K562 (cell line): ENCODE measurements at regions not wholly inside any gene's neighbourhood (a gene's known extent, or its start where the extent isn't known, plus 50 kb on each side); places are given as distances from the start of the nearest gene placed in this dataset.

ENCODE experiments used
- ELF2 ChIP-seq: fragments of 250-450 bp; sonication (Bioruptor Pico); IDR thresholded peaks from 2 replicates; pipeline ENCODE4 v1.5.0; 2021; ENCODE audit warnings: mild to moderate bottlenecking
- SETDB1 ChIP-seq: IDR thresholded peaks from one replicate; pipeline ENCODE4 v1.6.1; 2012; ENCODE audit warnings: low read length, control low read depth, inconsistent platforms
- TFAM ChIP-seq: fragments of 250-450 bp; sonication (Bioruptor Pico); conservative IDR thresholded peaks from 2 replicates; pipeline ENCODE4 v1.5.0; 2021; ENCODE audit warnings: mild to moderate bottlenecking, moderate library complexity
- ZNF165 ChIP-seq: fragments of 250-450 bp; sonication (Bioruptor Pico); IDR thresholded peaks from 2 replicates; pipeline ENCODE4 v1.4.0; 2020; ENCODE audit warnings: borderline replicate concordance
- TF ChIP-seq, protein P1 (sequence below): fragments of 450-650 bp; IDR thresholded peaks from 2 replicates; pipeline ENCODE4 v1.6.1; 2016; ENCODE audit warnings: mild to moderate bottlenecking, moderate library complexity
- TF ChIP-seq, protein P2 (sequence below), 3 experiments: fragments of 200-800 bp in 1 of 3; sonication (Bioruptor generic) in 1 of 3; sonication (generic) in 1 of 3; formaldehyde crosslinking in 1 of 3; IDR thresholded peaks; 2 replicates each; pipeline versions ENCODE4 v1.6.1 to v1.8.0; 2016 to 2022; ENCODE audit warnings: mild to moderate bottlenecking in 2 of 3, missing compliant biosample characterization in 2 of 3, missing genetic modification characterization in 2 of 3, missing genetic modification reagents in 1 of 3
- TF ChIP-seq, protein P3 (sequence below): fragments of 250-450 bp; sonication (Bioruptor Pico); IDR thresholded peaks from 2 replicates; pipeline ENCODE4 v1.5.0; 2021; ENCODE audit warnings: mild to moderate bottlenecking, borderline replicate concordance

DNA sequence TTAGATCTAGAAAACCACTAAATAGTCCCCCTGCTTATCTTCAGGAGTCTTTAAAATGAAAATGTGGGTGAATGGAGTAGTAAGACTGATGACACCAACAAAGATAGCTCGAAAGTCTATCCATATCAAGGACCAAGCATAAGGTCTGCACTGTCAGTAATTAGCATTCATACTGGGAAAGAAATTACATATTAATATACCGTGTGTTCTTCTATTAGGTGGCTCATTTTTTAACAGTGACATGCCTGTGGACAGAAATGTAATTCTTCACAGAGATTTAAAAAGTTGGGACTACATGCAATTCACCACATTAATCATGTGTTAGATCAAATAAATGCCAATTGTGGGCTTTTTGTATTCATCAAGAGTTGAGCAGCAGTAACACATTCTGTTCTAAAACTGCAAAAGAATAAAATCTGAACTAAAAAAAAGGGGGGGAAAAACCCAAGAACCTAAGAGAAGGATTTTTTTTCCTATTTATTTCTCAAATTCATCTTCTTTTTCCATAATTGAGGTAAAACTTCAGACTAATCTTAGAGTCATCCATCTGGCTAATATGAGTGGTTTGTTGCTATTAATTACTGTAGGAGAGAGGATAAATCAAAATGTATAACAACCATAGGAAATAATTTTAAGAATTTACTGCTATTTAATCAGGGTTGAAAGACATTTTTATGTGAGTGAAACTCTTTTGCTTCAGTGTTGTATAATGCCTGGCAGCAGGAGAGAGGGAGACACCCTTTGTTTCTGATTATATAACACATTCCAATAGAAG, 386.7 kb upstream of the IGFBP7 start (continued):
- TF ChIP-seq, protein P1, sequence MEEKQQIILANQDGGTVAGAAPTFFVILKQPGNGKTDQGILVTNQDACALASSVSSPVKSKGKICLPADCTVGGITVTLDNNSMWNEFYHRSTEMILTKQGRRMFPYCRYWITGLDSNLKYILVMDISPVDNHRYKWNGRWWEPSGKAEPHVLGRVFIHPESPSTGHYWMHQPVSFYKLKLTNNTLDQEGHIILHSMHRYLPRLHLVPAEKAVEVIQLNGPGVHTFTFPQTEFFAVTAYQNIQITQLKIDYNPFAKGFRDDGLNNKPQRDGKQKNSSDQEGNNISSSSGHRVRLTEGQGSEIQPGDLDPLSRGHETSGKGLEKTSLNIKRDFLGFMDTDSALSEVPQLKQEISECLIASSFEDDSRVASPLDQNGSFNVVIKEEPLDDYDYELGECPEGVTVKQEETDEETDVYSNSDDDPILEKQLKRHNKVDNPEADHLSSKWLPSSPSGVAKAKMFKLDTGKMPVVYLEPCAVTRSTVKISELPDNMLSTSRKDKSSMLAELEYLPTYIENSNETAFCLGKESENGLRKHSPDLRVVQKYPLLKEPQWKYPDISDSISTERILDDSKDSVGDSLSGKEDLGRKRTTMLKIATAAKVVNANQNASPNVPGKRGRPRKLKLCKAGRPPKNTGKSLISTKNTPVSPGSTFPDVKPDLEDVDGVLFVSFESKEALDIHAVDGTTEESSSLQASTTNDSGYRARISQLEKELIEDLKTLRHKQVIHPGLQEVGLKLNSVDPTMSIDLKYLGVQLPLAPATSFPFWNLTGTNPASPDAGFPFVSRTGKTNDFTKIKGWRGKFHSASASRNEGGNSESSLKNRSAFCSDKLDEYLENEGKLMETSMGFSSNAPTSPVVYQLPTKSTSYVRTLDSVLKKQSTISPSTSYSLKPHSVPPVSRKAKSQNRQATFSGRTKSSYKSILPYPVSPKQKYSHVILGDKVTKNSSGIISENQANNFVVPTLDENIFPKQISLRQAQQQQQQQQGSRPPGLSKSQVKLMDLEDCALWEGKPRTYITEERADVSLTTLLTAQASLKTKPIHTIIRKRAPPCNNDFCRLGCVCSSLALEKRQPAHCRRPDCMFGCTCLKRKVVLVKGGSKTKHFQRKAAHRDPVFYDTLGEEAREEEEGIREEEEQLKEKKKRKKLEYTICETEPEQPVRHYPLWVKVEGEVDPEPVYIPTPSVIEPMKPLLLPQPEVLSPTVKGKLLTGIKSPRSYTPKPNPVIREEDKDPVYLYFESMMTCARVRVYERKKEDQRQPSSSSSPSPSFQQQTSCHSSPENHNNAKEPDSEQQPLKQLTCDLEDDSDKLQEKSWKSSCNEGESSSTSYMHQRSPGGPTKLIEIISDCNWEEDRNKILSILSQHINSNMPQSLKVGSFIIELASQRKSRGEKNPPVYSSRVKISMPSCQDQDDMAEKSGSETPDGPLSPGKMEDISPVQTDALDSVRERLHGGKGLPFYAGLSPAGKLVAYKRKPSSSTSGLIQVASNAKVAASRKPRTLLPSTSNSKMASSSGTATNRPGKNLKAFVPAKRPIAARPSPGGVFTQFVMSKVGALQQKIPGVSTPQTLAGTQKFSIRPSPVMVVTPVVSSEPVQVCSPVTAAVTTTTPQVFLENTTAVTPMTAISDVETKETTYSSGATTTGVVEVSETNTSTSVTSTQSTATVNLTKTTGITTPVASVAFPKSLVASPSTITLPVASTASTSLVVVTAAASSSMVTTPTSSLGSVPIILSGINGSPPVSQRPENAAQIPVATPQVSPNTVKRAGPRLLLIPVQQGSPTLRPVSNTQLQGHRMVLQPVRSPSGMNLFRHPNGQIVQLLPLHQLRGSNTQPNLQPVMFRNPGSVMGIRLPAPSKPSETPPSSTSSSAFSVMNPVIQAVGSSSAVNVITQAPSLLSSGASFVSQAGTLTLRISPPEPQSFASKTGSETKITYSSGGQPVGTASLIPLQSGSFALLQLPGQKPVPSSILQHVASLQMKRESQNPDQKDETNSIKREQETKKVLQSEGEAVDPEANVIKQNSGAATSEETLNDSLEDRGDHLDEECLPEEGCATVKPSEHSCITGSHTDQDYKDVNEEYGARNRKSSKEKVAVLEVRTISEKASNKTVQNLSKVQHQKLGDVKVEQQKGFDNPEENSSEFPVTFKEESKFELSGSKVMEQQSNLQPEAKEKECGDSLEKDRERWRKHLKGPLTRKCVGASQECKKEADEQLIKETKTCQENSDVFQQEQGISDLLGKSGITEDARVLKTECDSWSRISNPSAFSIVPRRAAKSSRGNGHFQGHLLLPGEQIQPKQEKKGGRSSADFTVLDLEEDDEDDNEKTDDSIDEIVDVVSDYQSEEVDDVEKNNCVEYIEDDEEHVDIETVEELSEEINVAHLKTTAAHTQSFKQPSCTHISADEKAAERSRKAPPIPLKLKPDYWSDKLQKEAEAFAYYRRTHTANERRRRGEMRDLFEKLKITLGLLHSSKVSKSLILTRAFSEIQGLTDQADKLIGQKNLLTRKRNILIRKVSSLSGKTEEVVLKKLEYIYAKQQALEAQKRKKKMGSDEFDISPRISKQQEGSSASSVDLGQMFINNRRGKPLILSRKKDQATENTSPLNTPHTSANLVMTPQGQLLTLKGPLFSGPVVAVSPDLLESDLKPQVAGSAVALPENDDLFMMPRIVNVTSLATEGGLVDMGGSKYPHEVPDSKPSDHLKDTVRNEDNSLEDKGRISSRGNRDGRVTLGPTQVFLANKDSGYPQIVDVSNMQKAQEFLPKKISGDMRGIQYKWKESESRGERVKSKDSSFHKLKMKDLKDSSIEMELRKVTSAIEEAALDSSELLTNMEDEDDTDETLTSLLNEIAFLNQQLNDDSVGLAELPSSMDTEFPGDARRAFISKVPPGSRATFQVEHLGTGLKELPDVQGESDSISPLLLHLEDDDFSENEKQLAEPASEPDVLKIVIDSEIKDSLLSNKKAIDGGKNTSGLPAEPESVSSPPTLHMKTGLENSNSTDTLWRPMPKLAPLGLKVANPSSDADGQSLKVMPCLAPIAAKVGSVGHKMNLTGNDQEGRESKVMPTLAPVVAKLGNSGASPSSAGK: no peak
- TF ChIP-seq, protein P2, sequence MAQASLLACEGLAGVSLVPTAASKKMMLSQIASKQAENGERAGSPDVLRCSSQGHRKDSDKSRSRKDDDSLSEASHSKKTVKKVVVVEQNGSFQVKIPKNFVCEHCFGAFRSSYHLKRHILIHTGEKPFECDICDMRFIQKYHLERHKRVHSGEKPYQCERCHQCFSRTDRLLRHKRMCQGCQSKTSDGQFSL (CRISPR knock-in tag; IDR thresholded peaks at IDR 0.05): no peak
- TF ChIP-seq, protein P2 (tag; IDR thresholded peaks at IDR 0.05): no peak
- TF ChIP-seq SETDB1 (no peak), ELF2 (no peak), TFAM (no peak), ZNF165 (CRISPR knock-in tag) (no peak)
- TF ChIP-seq, protein P3, sequence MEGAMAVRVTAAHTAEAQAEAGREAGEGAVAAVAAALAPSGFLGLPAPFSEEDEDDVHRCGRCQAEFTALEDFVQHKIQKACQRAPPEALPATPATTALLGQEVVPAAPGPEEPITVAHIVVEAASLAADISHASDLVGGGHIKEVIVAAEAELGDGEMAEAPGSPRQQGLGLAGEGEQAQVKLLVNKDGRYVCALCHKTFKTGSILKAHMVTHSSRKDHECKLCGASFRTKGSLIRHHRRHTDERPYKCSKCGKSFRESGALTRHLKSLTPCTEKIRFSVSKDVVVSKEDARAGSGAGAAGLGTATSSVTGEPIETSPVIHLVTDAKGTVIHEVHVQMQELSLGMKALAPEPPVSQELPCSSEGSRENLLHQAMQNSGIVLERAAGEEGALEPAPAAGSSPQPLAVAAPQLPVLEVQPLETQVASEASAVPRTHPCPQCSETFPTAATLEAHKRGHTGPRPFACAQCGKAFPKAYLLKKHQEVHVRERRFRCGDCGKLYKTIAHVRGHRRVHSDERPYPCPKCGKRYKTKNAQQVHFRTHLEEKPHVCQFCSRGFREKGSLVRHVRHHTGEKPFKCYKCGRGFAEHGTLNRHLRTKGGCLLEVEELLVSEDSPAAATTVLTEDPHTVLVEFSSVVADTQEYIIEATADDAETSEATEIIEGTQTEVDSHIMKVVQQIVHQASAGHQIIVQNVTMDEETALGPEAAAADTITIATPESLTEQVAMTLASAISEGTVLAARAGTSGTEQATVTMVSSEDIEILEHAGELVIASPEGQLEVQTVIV (CRISPR knock-in tag): no peak
